K562 (cell line): ENCODE measurements at regions not wholly inside any gene's neighbourhood (a gene's known extent, or its start where the extent isn't known, plus 50 kb on each side); places are given as distances from the start of the nearest gene placed in this dataset.

Experiments used
- BACH1 ChIP-seq: fragments of 200-800 bp; sonication (Bioruptor generic); IDR thresholded peaks from 2 replicates; pipeline ENCODE4 v1.6.1; 2016; ENCODE audit warnings: missing genetic modification characterization, missing compliant biosample characterization
- MTF1 ChIP-seq: fragments of 250-450 bp; sonication (Bioruptor Pico); IDR thresholded peaks from 2 replicates; pipeline ENCODE4 v1.9.0; 2021; ENCODE audit warnings: moderate library complexity, mild to moderate bottlenecking, inconsistent platforms, borderline replicate concordance
- MXD1 ChIP-seq: fragments of 250-450 bp; sonication (Bioruptor Pico); IDR thresholded peaks from 2 replicates; pipeline ENCODE4 v1.8.0; 2021; ENCODE audit warnings: borderline replicate concordance, mild to moderate bottlenecking, moderate library complexity; ENCODE audit not compliant: poor library complexity, severe bottlenecking
- MXI1 ChIP-seq: IDR thresholded peaks from 2 replicates; pipeline ENCODE4 v1.6.1; 2011; ENCODE audit warnings: low read depth, mild to moderate bottlenecking, improper control_type of control experiment, low read length
- PKNOX1 ChIP-seq: fragments of 450-650 bp; IDR thresholded peaks from 2 replicates; pipeline ENCODE4 v1.6.1; 2016
- PRMT5 ChIP-seq: sonication (generic); formaldehyde crosslinking; IDR thresholded peaks from 2 replicates; pipeline ENCODE4 v1.5.0; 2020; ENCODE audit warnings: missing genetic modification reagents
- SIN3A ChIP-seq, 2 experiments: fragments of 150-350 bp in 1 of 2; IDR thresholded peaks; 2 replicates each; pipeline ENCODE4 v1.6.1; 2011 to 2016; ENCODE audit warnings: borderline replicate concordance in 2 of 2, low read depth in 2 of 2, low read length in 2 of 2, mild to moderate bottlenecking in 2 of 2, moderate library complexity in 2 of 2; ENCODE audit not compliant: control insufficient read depth in 1 of 2
- SMARCE1 ChIP-seq: fragments of 450-650 bp; IDR thresholded peaks from 2 replicates; pipeline ENCODE4 v1.7.1; 2016; ENCODE audit warnings: mild to moderate bottlenecking
- TCF7 ChIP-seq: sonication (generic); IDR thresholded peaks from 2 replicates; pipeline ENCODE4 v1.6.1; 2016; ENCODE audit warnings: antibody characterized with exemption, borderline replicate concordance
- ZHX1 ChIP-seq: fragments of 150-350 bp; conservative IDR thresholded peaks from 2 replicates; pipeline ENCODE4 v1.6.1; 2014; ENCODE audit warnings: low read length
- ZNF124 ChIP-seq: sonication (generic); formaldehyde crosslinking; IDR thresholded peaks from 2 replicates; pipeline ENCODE4 v1.8.1; 2022; ENCODE audit warnings: missing genetic modification reagents
- ZNF551 ChIP-seq: fragments of 250-450 bp; sonication (Bioruptor Pico); IDR thresholded peaks from 2 replicates; pipeline ENCODE4 v1.5.0; 2021; ENCODE audit warnings: mild to moderate bottlenecking, moderate library complexity

- TF ChIP-seq MXD1 (CRISPR knock-in tag) (no peak), BACH1 (no peak), SIN3A (IDR thresholded peaks at IDR 0.05; ENCODE audit: borderline replicate concordance in 2 of 2, control insufficient read depth in 1 of 2, low read depth in 2 of 2, low read length in 2 of 2) (no peak), TCF7 (no peak), ZHX1 (no peak), ZNF551 (CRISPR knock-in tag) (no peak), ZNF124 (CRISPR knock-in tag) (no peak), PRMT5 (no peak), MXI1 (no peak), SMARCE1 (no peak), MTF1 (CRISPR knock-in tag) (no peak), PKNOX1 (no peak)
These were observed 104.4 kb upstream of the FAM3C start (continued) for GRCh38 chr7:121500360-121501058.
